ENCODE measurements at regions not wholly inside any gene's neighbourhood (a gene's known extent, or its start where the extent isn't known, plus 50 kb on each side); places are given as distances from the start of the nearest gene placed in this dataset.

- H3K9me3 ChIP-seq (ENCODE audit: insufficient read depth, low read length, severe bottlenecking) = no peaks in the 10 kb centered on the region
- H3K27me3 ChIP-seq (ENCODE audit: insufficient read depth, low read length, poor library complexity) = no peaks in the 10 kb centered on the region
These were observed 119.3 kb upstream of the ADAMTS5 start for GRCh38 chr21:27086186-27086585.

GRCh38 chr21:27085387-27085786 lies 118.5 kb upstream of the ADAMTS5 start:
- Histone ChIP-seq H3K4me2 (ENCODE audit: insufficient read depth, low read length) (no peak overlapping the region), H3K4me3 (ENCODE audit: low read depth in 1 of 2, low read length in 2 of 2) (no peak overlapping the region), H3K79me2 (ENCODE audit: insufficient read depth, low read length) (no peaks in the 10 kb centered on the region), H3K4me1 (ENCODE audit: insufficient read depth, low read length) (no peaks in the 10 kb centered on the region), H3K36me3 (ENCODE audit: insufficient read depth, low read length) (no peaks in the 10 kb centered on the region), H2AFZ (ENCODE audit: low read depth, low read length) (no peak overlapping the region; the same call in 1 of the 2 replicates), H4K20me1 (ENCODE audit: insufficient read depth, low read length) (no peaks in the 10 kb centered on the region), H3K27me3 (ENCODE audit: insufficient read depth, low read length, poor library complexity) (no peaks in the 10 kb centered on the region), H3K9ac (ENCODE audit: low read depth, low read length) (no peak overlapping the region), H3K27ac (ENCODE audit: low read length) (no peak overlapping the region), H3K9me3 (ENCODE audit: insufficient read depth, low read length, severe bottlenecking) (no peaks in the 10 kb centered on the region)
- DNase-seq (no peak), ATAC-seq (ENCODE audit: insufficient read depth, low read depth) (no peak)
- no peak for TF ChIP-seq EZH2 (IDR thresholded peaks at IDR 0.05; ENCODE audit: borderline replicate concordance, low read depth, low read length, severe bottlenecking)
- TF ChIP-seq, protein P1, sequence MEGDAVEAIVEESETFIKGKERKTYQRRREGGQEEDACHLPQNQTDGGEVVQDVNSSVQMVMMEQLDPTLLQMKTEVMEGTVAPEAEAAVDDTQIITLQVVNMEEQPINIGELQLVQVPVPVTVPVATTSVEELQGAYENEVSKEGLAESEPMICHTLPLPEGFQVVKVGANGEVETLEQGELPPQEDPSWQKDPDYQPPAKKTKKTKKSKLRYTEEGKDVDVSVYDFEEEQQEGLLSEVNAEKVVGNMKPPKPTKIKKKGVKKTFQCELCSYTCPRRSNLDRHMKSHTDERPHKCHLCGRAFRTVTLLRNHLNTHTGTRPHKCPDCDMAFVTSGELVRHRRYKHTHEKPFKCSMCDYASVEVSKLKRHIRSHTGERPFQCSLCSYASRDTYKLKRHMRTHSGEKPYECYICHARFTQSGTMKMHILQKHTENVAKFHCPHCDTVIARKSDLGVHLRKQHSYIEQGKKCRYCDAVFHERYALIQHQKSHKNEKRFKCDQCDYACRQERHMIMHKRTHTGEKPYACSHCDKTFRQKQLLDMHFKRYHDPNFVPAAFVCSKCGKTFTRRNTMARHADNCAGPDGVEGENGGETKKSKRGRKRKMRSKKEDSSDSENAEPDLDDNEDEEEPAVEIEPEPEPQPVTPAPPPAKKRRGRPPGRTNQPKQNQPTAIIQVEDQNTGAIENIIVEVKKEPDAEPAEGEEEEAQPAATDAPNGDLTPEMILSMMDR (IDR thresholded peaks at IDR 0.05; ENCODE audit: borderline replicate concordance, extremely low read depth, low read length, poor library complexity, severe bottlenecking) = no peak

More at GRCh38 chr21:27086186-27086585, 119.3 kb upstream of the ADAMTS5 start:
- Histone ChIP-seq H3K9ac (ENCODE audit: low read depth, low read length) (no peak overlapping the region), H3K79me2 (ENCODE audit: insufficient read depth, low read length) (no peaks in the 10 kb centered on the region), H2AFZ (ENCODE audit: low read depth, low read length) (no peak overlapping the region), H4K20me1 (ENCODE audit: insufficient read depth, low read length) (no peaks in the 10 kb centered on the region), H3K36me3 (ENCODE audit: insufficient read depth, low read length) (no peaks in the 10 kb centered on the region), H3K4me2 (ENCODE audit: insufficient read depth, low read length) (no peak overlapping the region), H3K4me3 (ENCODE audit: low read depth in 1 of 2, low read length in 2 of 2) (no peak overlapping the region), H3K27ac (ENCODE audit: low read length) (no peak overlapping the region), H3K4me1 (ENCODE audit: insufficient read depth, low read length) (no peaks in the 10 kb centered on the region)
- TF ChIP-seq, protein P1 (IDR thresholded peaks at IDR 0.05; ENCODE audit: borderline replicate concordance, extremely low read depth, low read length, poor library complexity, severe bottlenecking) = no peak
- TF ChIP-seq EZH2 (IDR thresholded peaks at IDR 0.05; ENCODE audit: borderline replicate concordance, low read depth, low read length, severe bottlenecking) = no peak
- DNase-seq (no peak), ATAC-seq (ENCODE audit: insufficient read depth, low read depth) (no peak)

GRCh38 chr21:27083144-27083543 lies 116.3 kb upstream of the ADAMTS5 start:
- no peak overlapping the region for H3K9ac ChIP-seq (ENCODE audit: low read depth, low read length)
- TF ChIP-seq, protein P1 (IDR thresholded peaks at IDR 0.05; ENCODE audit: borderline replicate concordance, extremely low read depth, low read length, poor library complexity, severe bottlenecking) = no peak
- no peak for TF ChIP-seq EZH2 (IDR thresholded peaks at IDR 0.05; ENCODE audit: borderline replicate concordance, low read depth, low read length, severe bottlenecking)
- no peak overlapping the region for H3K4me2 ChIP-seq (ENCODE audit: insufficient read depth, low read length)
- H3K36me3 ChIP-seq (ENCODE audit: insufficient read depth, low read length) = no peaks in the 10 kb centered on the region
- H3K9me3 ChIP-seq (ENCODE audit: insufficient read depth, low read length, severe bottlenecking) = no peaks in the 10 kb centered on the region
- no peaks in the 10 kb centered on the region for H4K20me1 ChIP-seq (ENCODE audit: insufficient read depth, low read length)
- no peak for ATAC-seq (ENCODE audit: insufficient read depth, low read depth)
- no peak for DNase-seq
- H3K79me2 ChIP-seq (ENCODE audit: insufficient read depth, low read length) = no peaks in the 10 kb centered on the region
- H3K4me3 ChIP-seq (ENCODE audit: low read depth in 1 of 2, low read length in 2 of 2) = no peak overlapping the region
- no peaks in the 10 kb centered on the region for H3K27me3 ChIP-seq (ENCODE audit: insufficient read depth, low read length, poor library complexity)
- no peak overlapping the region for H3K27ac ChIP-seq (ENCODE audit: low read length)
- H3K4me1 ChIP-seq (ENCODE audit: insufficient read depth, low read length) = no peaks in the 10 kb centered on the region
- no peak overlapping the region for H2AFZ ChIP-seq (ENCODE audit: low read depth, low read length)
